Esophagus muscularis mucosa (tissue), 4 donors: ENCODE measurements at regions not wholly inside any gene's neighbourhood (a gene's known extent, or its start where the extent isn't known, plus 50 kb on each side); places are given as distances from the start of the nearest gene placed in this dataset.

Source experiments
- DNase-seq: peaks from one replicate; pipeline ENCODE4 v3.0.0-alpha.2; 2017; ENCODE audit errors: extremely low spot score
- H3K27ac ChIP-seq, 4 donors: fragments of 200-600 bp; sonication (generic); replicated peaks in 1 of 4; 1 replicate in 3 of 4; 2 replicates in 1 of 4; pipeline ENCODE4 v1.5.1; 2016 to 2019; ENCODE audit warnings: mild to moderate bottlenecking in 1 of 4
- H3K27me3 ChIP-seq, 4 donors: fragments of 200-600 bp; sonication (generic); one replicate each; pipeline versions ENCODE4 v1.5.1 to v1.6.0; 2016 to 2019
- H3K36me3 ChIP-seq, 4 donors: fragments of 200-600 bp; sonication (generic); one replicate each; pipeline ENCODE4 v1.5.1; 2016 to 2019
- H3K4me1 ChIP-seq, 4 donors: fragments of 200-600 bp; sonication (generic); one replicate each; pipeline ENCODE4 v1.5.1; 2016 to 2019
- H3K4me3 ChIP-seq, 4 donors: fragments of 200-600 bp; sonication (generic); 1 replicate in 2 of 4; 2 replicates in 2 of 4; pipeline ENCODE4 v1.5.1; 2016 to 2019; ENCODE audit warnings: mild to moderate bottlenecking in 4 of 4, moderate library complexity in 1 of 4
- H3K9me3 ChIP-seq, 4 donors: fragments of 200-600 bp; sonication (generic); 1 replicate in 3 of 4; 2 replicates in 1 of 4; pipeline ENCODE4 v1.5.1; 2016 to 2019
- CTCF ChIP-seq, 3 experiments: fragments of 200-600 bp in 2 of 3; fragments of 450-650 bp in 1 of 3; sonication (generic) in 2 of 3; IDR thresholded peaks; one replicate each; pipeline ENCODE4 v1.5.1; 2017 to 2019; ENCODE audit warnings: antibody characterized with exemption in 3 of 3, mild to moderate bottlenecking in 2 of 3, moderate library complexity in 1 of 3
- EP300 ChIP-seq: sonication (generic); formaldehyde crosslinking; IDR thresholded peaks from one replicate; pipeline ENCODE4 v1.6.1; 2017; ENCODE audit warnings: antibody characterized with exemption
- POLR2A ChIP-seq: fragments of 450-650 bp; IDR thresholded peaks from one replicate; pipeline ENCODE4 v1.6.1; 2017; ENCODE audit warnings: antibody characterized with exemption, moderate library complexity, mild to moderate bottlenecking, low read depth
- POLR2AphosphoS5 ChIP-seq, 2 donors: sonication (generic); formaldehyde crosslinking; IDR thresholded peaks; one replicate each; pipeline ENCODE4 v1.6.1; 2017; ENCODE audit warnings: antibody characterized with exemption in 2 of 2
- WGBS: methylation state at CpG from one replicate; pipeline ENCODE4 v1.1.5; 2018; 5-methylcytosine and 5-hydroxymethylcytosine counted together
- intact Hi-C: fragments of 100-400 bp; cut with DNase I; formaldehyde crosslinking; loops from one replicate; pipeline ENCODE4 v1.15.1; 2023

DNA sequence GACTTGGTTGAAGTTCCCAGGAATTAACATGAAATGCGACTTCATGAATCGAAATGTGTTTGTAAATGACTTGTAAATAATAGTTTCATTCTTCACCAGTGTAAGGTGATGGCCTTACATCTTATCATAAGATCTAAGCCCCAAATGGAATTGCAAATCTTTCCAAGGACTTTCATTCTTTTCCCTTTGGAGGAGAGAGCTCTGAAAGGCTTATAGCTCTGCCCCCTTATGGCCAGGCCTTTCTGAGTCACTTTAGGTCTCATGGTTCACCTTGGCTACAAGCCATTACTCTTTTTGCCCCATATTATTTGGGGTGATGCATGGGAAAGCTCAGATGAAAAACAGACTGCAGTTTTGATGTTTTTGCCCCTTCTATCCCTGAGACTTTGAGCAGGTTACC lies 209.1 kb upstream of the BMP2 start:
- Histone ChIP-seq H3K4me1 (no peaks in the 10 kb centered on the region), H3K36me3 (no peaks in the 10 kb centered on the region), H3K27me3 (no peaks in the 10 kb centered on the region), H3K4me3 (no peak overlapping the region), H3K27ac (no peak overlapping the region), H3K9me3 (no peaks in the 10 kb centered on the region)
- intact Hi-C loops: no loop called here
- WGBS: 94% methylated on average over 2 of the region's 2 CpGs
- TF ChIP-seq POLR2AphosphoS5 (IDR thresholded peaks at IDR 0.05) (no peak), EP300 (no peak), POLR2A (no peak), CTCF (IDR thresholded peaks at IDR 0.05) (no peak)
- DNase-seq: no peak

GRCh38 chr20:6533761-6534479 lies 233.6 kb upstream of the BMP2 start:
- WGBS: 53% methylated on average over 17 of the region's 17 CpGs
- Histone ChIP-seq H3K27ac (peak overlapping the region in 1 of 4 donors; percentile 23), H3K27me3 (no peaks in the 10 kb centered on the region), H3K9me3 (no peaks in the 10 kb centered on the region), H3K4me3 (peak overlapping the region; percentile 5 to 31 (median 16)), H3K36me3 (no peaks in the 10 kb centered on the region), H3K4me1 (no peaks in the 10 kb centered on the region)
- intact Hi-C loops: no loop called here
- no peak for DNase-seq
- no peak for TF ChIP-seq CTCF (IDR thresholded peaks at IDR 0.05)
- no peak for TF ChIP-seq EP300
- no peak for TF ChIP-seq POLR2AphosphoS5 (IDR thresholded peaks at IDR 0.05)
- no peak for TF ChIP-seq POLR2A

DNA sequence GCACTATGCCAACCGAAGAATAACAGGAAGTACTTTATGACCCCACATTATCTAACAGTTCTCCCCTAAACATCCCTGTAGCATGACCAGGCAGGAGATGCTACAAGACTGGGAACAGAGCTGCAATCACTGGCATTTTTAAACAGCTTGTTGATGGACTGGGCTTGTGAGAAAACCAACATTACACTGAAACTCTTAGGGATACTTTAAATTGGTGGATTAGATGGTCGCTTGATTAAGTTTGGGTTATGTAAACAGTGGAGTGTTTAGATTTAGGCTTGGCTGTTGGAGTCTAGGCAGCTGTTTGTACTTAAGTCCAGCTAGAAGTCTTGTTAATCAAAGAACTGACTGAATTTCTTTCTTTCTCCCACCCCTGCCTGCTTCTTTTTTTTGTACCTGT lies 234.1 kb upstream of the BMP2 start:
- H3K27me3 ChIP-seq: no peaks in the 10 kb centered on the region
- H3K4me1 ChIP-seq: no peaks in the 10 kb centered on the region
- peak overlapping the region in 2 of 4 donors; percentile 10 to 21 for H3K4me3 ChIP-seq
- H3K27ac ChIP-seq: no peak overlapping the region
- intact Hi-C loops: no loop called here
- TF ChIP-seq POLR2A: no peak
- no peak for TF ChIP-seq CTCF (IDR thresholded peaks at IDR 0.05)
- no peak for TF ChIP-seq EP300
- no peak for TF ChIP-seq POLR2AphosphoS5 (IDR thresholded peaks at IDR 0.05)
- WGBS: 18% methylated on average over 2 of the region's 2 CpGs
- H3K36me3 ChIP-seq: no peaks in the 10 kb centered on the region
- H3K9me3 ChIP-seq: no peaks in the 10 kb centered on the region
- DNase-seq: no peak

DNA sequence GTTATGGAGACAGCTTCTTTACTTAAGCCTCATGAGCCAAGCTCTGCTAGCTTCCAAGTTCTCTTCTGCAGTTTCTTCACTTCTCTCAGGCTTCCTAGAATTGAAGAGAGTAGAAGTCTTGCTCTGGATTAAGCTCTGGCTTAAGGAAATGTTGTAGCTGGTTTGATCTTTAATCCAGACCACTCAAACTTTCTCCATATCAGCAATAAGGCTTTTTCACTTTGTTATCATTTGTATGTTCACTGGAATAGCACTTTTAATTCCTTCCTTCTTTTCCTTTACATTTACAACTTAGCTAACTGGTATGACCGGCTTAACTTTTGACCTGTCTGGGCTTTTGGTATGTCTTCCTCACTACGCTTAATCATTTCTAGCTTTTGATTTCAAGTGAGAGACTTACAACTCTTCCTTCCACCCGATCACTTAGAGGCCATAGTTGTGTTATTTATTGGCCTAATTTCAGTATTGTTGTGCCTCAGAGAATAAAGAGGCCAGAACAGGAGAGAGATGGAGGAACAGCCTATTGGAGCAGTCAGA lies 236.6 kb upstream of the BMP2 start:
- H3K9me3 ChIP-seq: peaks cover 0 to 2% (median 0%) of the 10 kb centered on the region in 4 donors
- H3K4me1 ChIP-seq: no peaks in the 10 kb centered on the region
- no peak overlapping the region for H3K4me3 ChIP-seq
- DNase-seq: no peak
- H3K27ac ChIP-seq: no peak overlapping the region
- no peaks in the 10 kb centered on the region for H3K36me3 ChIP-seq
- no peak for TF ChIP-seq EP300
- TF ChIP-seq POLR2AphosphoS5 (IDR thresholded peaks at IDR 0.05): no peak
- no peak for TF ChIP-seq CTCF (IDR thresholded peaks at IDR 0.05)
- WGBS: 88% methylated on average over 3 of the region's 3 CpGs
- intact Hi-C loops: no loop called here
- no peaks in the 10 kb centered on the region for H3K27me3 ChIP-seq

DNA sequence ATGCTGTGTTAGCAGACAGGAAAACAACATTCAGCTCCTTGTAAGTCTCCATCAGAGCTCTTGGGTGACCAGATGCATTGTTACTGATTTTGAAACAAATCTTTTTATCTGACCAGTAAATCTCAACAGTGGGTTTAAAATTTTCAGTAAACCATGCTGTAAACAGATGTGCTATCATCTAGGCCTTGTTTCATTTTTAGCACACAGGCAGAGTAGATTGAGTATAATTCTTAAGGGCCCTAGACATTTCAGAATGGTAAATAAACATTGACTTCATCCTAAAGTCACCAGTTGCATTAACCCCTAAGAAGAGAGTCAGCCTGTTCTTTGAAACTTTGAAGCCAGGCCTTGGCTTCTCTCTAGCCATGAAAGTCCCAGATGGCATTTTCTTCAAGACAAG lies 237.2 kb upstream of the BMP2 start:
- Histone ChIP-seq H3K27ac (no peak overlapping the region), H3K9me3 (peaks cover 0 to 7% (median 0%) of the 10 kb centered on the region in 4 donors), H3K4me1 (no peaks in the 10 kb centered on the region), H3K4me3 (no peak overlapping the region), H3K27me3 (no peaks in the 10 kb centered on the region), H3K36me3 (no peaks in the 10 kb centered on the region)
- intact Hi-C loops: no loop called here
- DNase-seq: no peak
- TF ChIP-seq POLR2AphosphoS5 (IDR thresholded peaks at IDR 0.05) (no peak), POLR2A (no peak), CTCF (IDR thresholded peaks at IDR 0.05) (no peak), EP300 (no peak)
